BLaER1 (cell line): ENCODE measurements at regions not wholly inside any gene's neighbourhood (a gene's known extent, or its start where the extent isn't known, plus 50 kb on each side); places are given as distances from the start of the nearest gene placed in this dataset.
A peak's percentile ranks its signal among the peaks of the same experiment; 100 is the strongest.

Experiments used
- H3K27ac ChIP-seq: shearing (Covaris generic); formaldehyde crosslinking; 2 replicates; pipeline ENCODE4 v1.8.1; 2022
- H3K27me3 ChIP-seq: shearing (Covaris generic); formaldehyde crosslinking; 2 replicates; pipeline ENCODE4 v1.8.1; 2022
- H3K36me3 ChIP-seq: shearing (Covaris generic); formaldehyde crosslinking; 2 replicates; pipeline ENCODE4 v1.8.1; 2022
- H3K4me1 ChIP-seq: shearing (Covaris generic); formaldehyde crosslinking; 2 replicates; pipeline ENCODE4 v1.8.1; 2022
- H3K4me2 ChIP-seq: shearing (Covaris generic); formaldehyde crosslinking; 2 replicates; pipeline ENCODE4 v1.8.1; 2022
- H3K4me3 ChIP-seq: shearing (Covaris generic); formaldehyde crosslinking; 2 replicates; pipeline ENCODE4 v1.8.1; 2022
- H3K9ac ChIP-seq: shearing (Covaris generic); formaldehyde crosslinking; 2 replicates; pipeline ENCODE4 v1.8.1; 2022
- H3K9me3 ChIP-seq: shearing (Covaris generic); formaldehyde crosslinking; 2 replicates; pipeline ENCODE4 v1.8.1; 2022
- H4K20me1 ChIP-seq: shearing (Covaris generic); formaldehyde crosslinking; 2 replicates; pipeline ENCODE4 v1.8.1; 2022
- Cebpa-rat ChIP-seq: shearing (Covaris generic); IDR thresholded peaks from 2 replicates; pipeline ENCODE4 v1.8.1; 2022

GRCh38 chrX:16222151-16222550 is 54.9 kb downstream of the MAGEB17 start:
- Histone ChIP-seq H3K4me2 (no peak overlapping the region), H3K36me3 (no peaks in the 10 kb centered on the region), H3K27me3 (peaks cover 86% of the 10 kb centered on the region), H3K4me1 (no peaks in the 10 kb centered on the region), H4K20me1 (no peaks in the 10 kb centered on the region), H3K4me3 (no peak overlapping the region), H3K9ac (no peak overlapping the region), H3K9me3 (peaks cover 33% of the 10 kb centered on the region), H3K27ac (no peak overlapping the region)
- TF ChIP-seq Cebpa-rat = no peak

GRCh38 chrX:16223385-16223784 is 56.1 kb downstream of the MAGEB17 start:
- H4K20me1 ChIP-seq = no peaks in the 10 kb centered on the region
- no peak overlapping the region for H3K27ac ChIP-seq
- TF ChIP-seq Cebpa-rat = no peak
- H3K4me3 ChIP-seq = no peak overlapping the region
- H3K9me3 ChIP-seq = peaks cover 33% of the 10 kb centered on the region
- no peak overlapping the region for H3K9ac ChIP-seq
- peaks cover 88% of the 10 kb centered on the region for H3K27me3 ChIP-seq
- H3K4me2 ChIP-seq = no peak overlapping the region
- no peaks in the 10 kb centered on the region for H3K36me3 ChIP-seq
- no peaks in the 10 kb centered on the region for H3K4me1 ChIP-seq

- no peak for TF ChIP-seq Cebpa-rat
- Histone ChIP-seq H3K36me3 (no peaks in the 10 kb centered on the region), H3K4me3 (no peak overlapping the region), H3K27me3 (peaks cover 63% of the 10 kb centered on the region), H4K20me1 (no peaks in the 10 kb centered on the region), H3K4me2 (no peak overlapping the region), H3K9me3 (peaks cover 5% of the 10 kb centered on the region; the same call in 1 of the 2 replicates), H3K4me1 (no peaks in the 10 kb centered on the region), H3K9ac (no peak overlapping the region), H3K27ac (no peak overlapping the region)
These were observed 71.9 kb downstream of the MAGEB17 start for GRCh38 chrX:16239211-16239610.

- H3K27me3 ChIP-seq = peaks cover 64% of the 10 kb centered on the region
- H3K36me3 ChIP-seq = no peaks in the 10 kb centered on the region
- H3K27ac ChIP-seq = no peak overlapping the region
- TF ChIP-seq Cebpa-rat = no peak
- no peak overlapping the region for H3K9ac ChIP-seq
- peaks cover 5% of the 10 kb centered on the region; the same call in 1 of the 2 replicates for H3K9me3 ChIP-seq
- no peak overlapping the region for H3K4me2 ChIP-seq
- no peaks in the 10 kb centered on the region for H4K20me1 ChIP-seq
- no peaks in the 10 kb centered on the region for H3K4me1 ChIP-seq
- no peak overlapping the region for H3K4me3 ChIP-seq
These were observed 73.1 kb downstream of the MAGEB17 start for GRCh38 chrX:16240231-16240905.

GRCh38 chrX:16240968-16241367 is 73.7 kb downstream of the MAGEB17 start:
- no peak overlapping the region for H3K9ac ChIP-seq
- no peaks in the 10 kb centered on the region for H3K4me1 ChIP-seq
- no peak for TF ChIP-seq Cebpa-rat
- peaks cover 64% of the 10 kb centered on the region for H3K27me3 ChIP-seq
- no peaks in the 10 kb centered on the region for H4K20me1 ChIP-seq
- H3K27ac ChIP-seq = no peak overlapping the region
- no peak overlapping the region for H3K4me2 ChIP-seq
- H3K4me3 ChIP-seq = no peak overlapping the region
- H3K36me3 ChIP-seq = no peaks in the 10 kb centered on the region
- H3K9me3 ChIP-seq = peaks cover 4% of the 10 kb centered on the region; the same call in 1 of the 2 replicates

- Histone ChIP-seq H3K4me2 (peak overlapping the region; percentile 37), H3K36me3 (no peaks in the 10 kb centered on the region), H3K27me3 (peaks cover 78% of the 10 kb centered on the region), H3K9me3 (no peaks in the 10 kb centered on the region), H3K4me3 (no peak overlapping the region), H3K27ac (no peak overlapping the region), H3K4me1 (peaks cover 18% of the 10 kb centered on the region), H4K20me1 (peaks cover 5% of the 10 kb centered on the region; the same call in 1 of the 2 replicates), H3K9ac (no peak overlapping the region)
- no peak for TF ChIP-seq Cebpa-rat
These were observed 83.0 kb downstream of the MAGEB17 start for GRCh38 chrX:16250296-16250695.

- no peak for TF ChIP-seq Cebpa-rat
- H3K4me3 ChIP-seq = no peak overlapping the region
- H3K27ac ChIP-seq = no peak overlapping the region
- H3K9ac ChIP-seq = no peak overlapping the region
- peaks cover 82% of the 10 kb centered on the region for H3K27me3 ChIP-seq
- H3K9me3 ChIP-seq = no peaks in the 10 kb centered on the region
- no peaks in the 10 kb centered on the region for H3K36me3 ChIP-seq
- peaks cover 18% of the 10 kb centered on the region for H3K4me1 ChIP-seq
- peaks cover 5% of the 10 kb centered on the region; the same call in 1 of the 2 replicates for H4K20me1 ChIP-seq
- H3K4me2 ChIP-seq = no peak overlapping the region
These were observed 84.5 kb downstream of the MAGEB17 start for GRCh38 chrX:16251782-16252181.

GRCh38 chrX:16258882-16259281 is 91.6 kb downstream of the MAGEB17 start:
- Histone ChIP-seq H3K9ac (no peak overlapping the region), H3K36me3 (no peaks in the 10 kb centered on the region), H3K4me1 (no peaks in the 10 kb centered on the region), H3K27me3 (peaks cover 76% of the 10 kb centered on the region), H3K4me3 (no peak overlapping the region), H4K20me1 (peaks cover 5% of the 10 kb centered on the region; the same call in 1 of the 2 replicates), H3K4me2 (no peak overlapping the region), H3K9me3 (no peaks in the 10 kb centered on the region; the same call in none of the 2 replicates), H3K27ac (no peak overlapping the region)
- TF ChIP-seq Cebpa-rat = no peak

GRCh38 chrX:16267431-16267830 is 100.2 kb downstream of the MAGEB17 start:
- no peaks in the 10 kb centered on the region for H3K36me3 ChIP-seq
- H3K4me3 ChIP-seq = no peak overlapping the region
- peaks cover 5% of the 10 kb centered on the region for H3K9me3 ChIP-seq
- TF ChIP-seq Cebpa-rat = no peak
- no peak overlapping the region for H3K27ac ChIP-seq
- H3K4me2 ChIP-seq = no peak overlapping the region
- peaks cover 59% of the 10 kb centered on the region for H3K27me3 ChIP-seq
- no peaks in the 10 kb centered on the region for H4K20me1 ChIP-seq
- no peaks in the 10 kb centered on the region for H3K4me1 ChIP-seq
- no peak overlapping the region for H3K9ac ChIP-seq

GRCh38 chrX:16268206-16268605 is 100.9 kb downstream of the MAGEB17 start:
- H3K4me2 ChIP-seq = no peak overlapping the region
- H3K4me1 ChIP-seq = no peaks in the 10 kb centered on the region
- no peak overlapping the region for H3K4me3 ChIP-seq
- peaks cover 56% of the 10 kb centered on the region for H3K27me3 ChIP-seq
- TF ChIP-seq Cebpa-rat = no peak
- H3K9me3 ChIP-seq = peaks cover 5% of the 10 kb centered on the region
- H3K27ac ChIP-seq = no peak overlapping the region
- H3K9ac ChIP-seq = no peak overlapping the region
- no peaks in the 10 kb centered on the region for H3K36me3 ChIP-seq
- no peaks in the 10 kb centered on the region for H4K20me1 ChIP-seq

- Histone ChIP-seq H3K4me2 (no peak overlapping the region), H3K27me3 (peaks cover 70% of the 10 kb centered on the region), H4K20me1 (no peaks in the 10 kb centered on the region), H3K9me3 (peaks cover 9% of the 10 kb centered on the region), H3K36me3 (no peaks in the 10 kb centered on the region), H3K4me3 (no peak overlapping the region), H3K4me1 (no peaks in the 10 kb centered on the region), H3K27ac (no peak overlapping the region), H3K9ac (no peak overlapping the region)
- TF ChIP-seq Cebpa-rat = no peak
These were observed 111.6 kb downstream of the MAGEB17 start for GRCh38 chrX:16278927-16279326.
